ENCODE measurements at regions not wholly inside any gene's neighbourhood (a gene's known extent, or its start where the extent isn't known, plus 50 kb on each side); places are given as distances from the start of the nearest gene placed in this dataset.

- no peak overlapping the region for H3K4me3 ChIP-seq (ENCODE audit: low read depth, low read length)
- H3K36me3 ChIP-seq (ENCODE audit: control insufficient read depth in 2 of 2, insufficient read depth in 1 of 2, low read length in 2 of 2), result no peaks in the 10 kb centered on the region
- H3K4me1 ChIP-seq (ENCODE audit: control insufficient read depth, insufficient read depth, low read length), result no peaks in the 10 kb centered on the region
- no peak overlapping the region for H3K27ac ChIP-seq (ENCODE audit: extremely low read depth, low read depth, low read length)
- TF ChIP-seq ZNF558 (tag by site-specific recombination; IDR thresholded peaks at IDR 0.05) (no peak), ZNF621 (tag by site-specific recombination; IDR thresholded peaks at IDR 0.05) (no peak), ZNF155 (tag by site-specific recombination; IDR thresholded peaks at IDR 0.05) (no peak), ZNF76 (tag by site-specific recombination; IDR thresholded peaks at IDR 0.05; ENCODE audit: borderline replicate concordance, low read depth) (no peak), ZNF184 (tag by site-specific recombination; IDR thresholded peaks at IDR 0.05) (no peak), KLF1 (tag by site-specific recombination; IDR thresholded peaks at IDR 0.05) (no peak), ZBTB10 (tag by site-specific recombination; IDR thresholded peaks at IDR 0.05) (no peak), HOXC10 (CRISPR knock-in tag; IDR thresholded peaks at IDR 0.05) (no peak)
- no peaks in the 10 kb centered on the region for H3K9me3 ChIP-seq (ENCODE audit: control insufficient read depth, insufficient read depth, low read depth, low read length)
- ChIA-PET CTCF (no interaction called here), POLR2A (no interaction called here)
Observed at GRCh38 chr2:144229296-144229695, 290.6 kb downstream of the ZEB2 start.

- Histone ChIP-seq H3K36me3 (ENCODE audit: control insufficient read depth in 2 of 2, insufficient read depth in 1 of 2, low read length in 2 of 2) (no peaks in the 10 kb centered on the region), H3K4me3 (ENCODE audit: low read depth, low read length) (no peak overlapping the region), H3K4me1 (ENCODE audit: control insufficient read depth, insufficient read depth, low read length) (no peaks in the 10 kb centered on the region), H3K9me3 (ENCODE audit: control insufficient read depth, insufficient read depth, low read depth, low read length) (no peaks in the 10 kb centered on the region), H3K27ac (ENCODE audit: extremely low read depth, low read depth, low read length) (no peak overlapping the region)
- ChIA-PET CTCF (interaction anchor here (0.6 to 0.9 kb wide), 2 partner anchors 10 to 51 kb away, joined by 3 read pairs; no protein-coding TSS in a partner anchor), POLR2A (no interaction called here)
- TF ChIP-seq ZNF404 (tag by site-specific recombination; IDR thresholded peaks at IDR 0.05) (no peak), ZNF529 (tag by site-specific recombination; IDR thresholded peaks at IDR 0.05; ENCODE audit: insufficient replicate concordance) (no peak), ZNF513 (tag by site-specific recombination; IDR thresholded peaks at IDR 0.05) (no peak), ZNF629 (tag by site-specific recombination; IDR thresholded peaks at IDR 0.05) (no peak), OSR2 (tag by site-specific recombination; IDR thresholded peaks at IDR 0.05) (no peak), ZNF266 (tag by site-specific recombination; IDR thresholded peaks at IDR 0.05; ENCODE audit: low read depth) (no peak), ZNF302 (tag by site-specific recombination; IDR thresholded peaks at IDR 0.05; ENCODE audit: low read depth) (no peak)
- TF ChIP-seq, protein P1, sequence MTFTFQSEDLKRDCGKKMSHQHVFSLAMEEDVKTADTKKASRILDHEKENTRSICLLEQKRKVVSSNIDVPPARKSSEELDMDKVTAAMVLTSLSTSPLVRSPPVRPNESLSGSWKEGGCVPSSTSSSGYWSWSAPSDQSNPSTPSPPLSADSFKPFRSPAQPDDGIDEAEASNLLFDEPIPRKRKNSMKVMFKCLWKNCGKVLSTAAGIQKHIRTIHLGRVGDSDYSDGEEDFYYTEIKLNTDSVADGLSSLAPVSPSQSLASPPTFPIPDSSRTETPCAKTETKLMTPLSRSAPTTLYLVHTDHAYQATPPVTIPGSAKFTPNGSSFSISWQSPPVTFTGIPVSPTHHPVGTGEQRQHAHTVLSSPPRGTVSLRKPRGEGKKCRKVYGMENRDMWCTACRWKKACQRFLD (tag by site-specific recombination; IDR thresholded peaks at IDR 0.05), result no peak
Observed at GRCh38 chr2:144227427-144228105, 292.4 kb downstream of the ZEB2 start.

DNA sequence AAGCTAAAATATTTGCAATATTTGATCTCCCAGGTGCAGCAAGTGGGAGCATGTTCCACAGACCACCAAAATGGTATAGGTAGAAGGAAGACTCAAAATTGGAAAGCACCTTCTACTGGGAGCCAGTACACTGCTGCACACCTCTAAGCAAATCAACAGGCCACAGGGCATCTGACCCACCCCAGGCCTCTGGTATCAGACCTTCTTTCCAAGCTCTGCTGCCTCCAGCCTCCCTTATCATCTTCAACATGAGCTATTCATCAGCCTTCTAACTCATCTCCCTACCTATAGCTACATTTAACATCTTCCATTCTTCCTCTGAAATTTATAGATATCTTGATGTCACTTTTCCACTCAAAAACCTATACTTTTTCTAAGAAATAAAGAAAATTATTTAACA is 294.8 kb downstream of the ZEB2 start:
- Histone ChIP-seq H3K27ac (ENCODE audit: extremely low read depth, low read depth, low read length) (no peak overlapping the region), H3K4me3 (ENCODE audit: low read depth, low read length) (no peak overlapping the region), H3K4me1 (ENCODE audit: control insufficient read depth, insufficient read depth, low read length) (no peaks in the 10 kb centered on the region), H3K9me3 (ENCODE audit: control insufficient read depth, insufficient read depth, low read depth, low read length) (no peaks in the 10 kb centered on the region), H3K36me3 (ENCODE audit: control insufficient read depth in 2 of 2, insufficient read depth in 1 of 2, low read length in 2 of 2) (no peaks in the 10 kb centered on the region)
- ChIA-PET POLR2A (no interaction called here), CTCF (no interaction called here)
- TF ChIP-seq MEIS1 (CRISPR knock-in tag; IDR thresholded peaks at IDR 0.05; ENCODE audit: borderline replicate concordance) (no peak), ZNF280C (tag by site-specific recombination; IDR thresholded peaks at IDR 0.05) (no peak), ZNF530 (tag by site-specific recombination; IDR thresholded peaks at IDR 0.05; ENCODE audit: low read depth) (no peak), ZNF776 (tag by site-specific recombination; IDR thresholded peaks at IDR 0.05; ENCODE audit: borderline replicate concordance) (no peak), ZNF112 (tag by site-specific recombination; IDR thresholded peaks at IDR 0.05) (no peak), ZNF664 (tag by site-specific recombination; IDR thresholded peaks at IDR 0.05) (no peak), ZNF501 (tag by site-specific recombination; IDR thresholded peaks at IDR 0.05) (no peak)
- TF ChIP-seq, protein P2, sequence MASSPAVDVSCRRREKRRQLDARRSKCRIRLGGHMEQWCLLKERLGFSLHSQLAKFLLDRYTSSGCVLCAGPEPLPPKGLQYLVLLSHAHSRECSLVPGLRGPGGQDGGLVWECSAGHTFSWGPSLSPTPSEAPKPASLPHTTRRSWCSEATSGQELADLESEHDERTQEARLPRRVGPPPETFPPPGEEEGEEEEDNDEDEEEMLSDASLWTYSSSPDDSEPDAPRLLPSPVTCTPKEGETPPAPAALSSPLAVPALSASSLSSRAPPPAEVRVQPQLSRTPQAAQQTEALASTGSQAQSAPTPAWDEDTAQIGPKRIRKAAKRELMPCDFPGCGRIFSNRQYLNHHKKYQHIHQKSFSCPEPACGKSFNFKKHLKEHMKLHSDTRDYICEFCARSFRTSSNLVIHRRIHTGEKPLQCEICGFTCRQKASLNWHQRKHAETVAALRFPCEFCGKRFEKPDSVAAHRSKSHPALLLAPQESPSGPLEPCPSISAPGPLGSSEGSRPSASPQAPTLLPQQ (tag by site-specific recombination; IDR thresholded peaks at IDR 0.05), result no peak
